Stimulated activated CD8-positive, alpha-beta memory T cell treated with anti-CD3 and anti-CD28 coated beads, Interleukin-15, amount 100 ng/mL, for 4 hours (primary cell): ENCODE measurements at regions not wholly inside any gene's neighbourhood (a gene's known extent, or its start where the extent isn't known, plus 50 kb on each side); places are given as distances from the start of the nearest gene placed in this dataset.
"Not testable (repeated sequence)": the region's sequence is repeated elsewhere in the genome, so short reads cannot be mapped to it uniquely, and the experiment has no call there.

Experiments
- DNase-seq, 2 donors: peaks; one replicate each; pipeline ENCODE4 v3.0.0-alpha.2; 2020; ENCODE audit warnings: low read depth in 2 of 2

- DNase-seq = no peak
Observed at GRCh38 chr2:14039134-14039533, 593.4 kb upstream of the LRATD1 start.

DNA sequence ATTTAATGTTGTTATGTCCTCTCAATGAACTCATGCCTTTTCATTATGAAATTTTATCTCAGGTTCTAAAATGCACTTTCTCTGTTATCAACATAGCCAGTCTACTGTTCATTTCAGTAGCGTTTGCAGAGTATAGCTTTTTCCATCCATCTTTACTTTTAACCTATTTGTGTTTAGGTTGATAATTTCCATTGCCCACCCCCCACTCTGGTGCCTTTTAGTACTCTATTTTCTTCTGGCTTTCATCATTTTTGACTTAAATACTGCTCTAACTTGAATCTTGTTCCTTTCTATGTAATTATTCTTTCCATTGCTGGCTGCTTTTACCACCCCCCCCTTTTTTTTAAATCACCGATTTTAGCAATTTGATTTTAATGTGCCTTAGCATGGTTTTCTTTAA is 585.0 kb upstream of the LRATD1 start:
- DNase-seq = no peak

DNA sequence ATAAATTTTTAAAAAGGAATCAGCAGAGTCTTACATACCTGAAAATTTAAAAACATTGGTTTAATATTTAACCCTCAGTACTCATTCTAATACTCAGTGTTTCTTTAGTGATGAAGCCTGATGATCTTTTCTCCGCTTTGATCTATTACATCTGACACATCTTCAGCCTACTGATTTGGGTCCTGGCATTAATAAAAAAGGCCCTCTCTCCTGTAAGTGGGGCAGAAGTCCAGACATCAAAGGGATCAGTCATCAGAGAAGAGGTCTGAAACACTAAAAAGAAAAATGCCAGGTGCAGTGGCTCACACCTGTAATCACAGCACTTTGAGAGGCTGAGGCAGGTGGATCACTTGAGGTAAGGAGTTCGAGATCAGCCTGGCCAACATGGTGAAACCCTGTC is 581.1 kb upstream of the LRATD1 start:
- DNase-seq = no peak

GRCh38 chr2:14053105-14053504 is 579.4 kb upstream of the LRATD1 start:
- DNase-seq = no peak

- no peak for DNase-seq
Observed at GRCh38 chr2:14064346-14064745, 568.2 kb upstream of the LRATD1 start.

DNA sequence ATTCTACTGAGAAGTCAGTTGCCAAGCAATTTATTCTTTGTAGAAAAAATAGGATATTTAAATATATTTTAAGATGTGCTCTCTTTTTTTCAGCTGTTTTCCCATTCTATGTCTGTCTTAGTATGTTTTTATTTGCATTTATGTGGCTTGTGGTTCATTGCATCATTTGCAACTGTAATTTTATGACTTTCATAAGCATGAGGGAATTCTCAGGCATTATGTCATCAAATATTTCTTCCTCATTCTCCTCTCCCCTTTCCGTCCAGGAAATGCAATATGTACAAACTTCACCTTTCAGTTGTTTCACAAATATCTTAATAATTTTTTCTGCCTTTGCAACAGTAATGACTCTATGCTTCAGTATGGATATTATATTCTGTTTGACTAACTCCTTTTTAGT is 560.2 kb upstream of the LRATD1 start:
- no peak for DNase-seq

DNA sequence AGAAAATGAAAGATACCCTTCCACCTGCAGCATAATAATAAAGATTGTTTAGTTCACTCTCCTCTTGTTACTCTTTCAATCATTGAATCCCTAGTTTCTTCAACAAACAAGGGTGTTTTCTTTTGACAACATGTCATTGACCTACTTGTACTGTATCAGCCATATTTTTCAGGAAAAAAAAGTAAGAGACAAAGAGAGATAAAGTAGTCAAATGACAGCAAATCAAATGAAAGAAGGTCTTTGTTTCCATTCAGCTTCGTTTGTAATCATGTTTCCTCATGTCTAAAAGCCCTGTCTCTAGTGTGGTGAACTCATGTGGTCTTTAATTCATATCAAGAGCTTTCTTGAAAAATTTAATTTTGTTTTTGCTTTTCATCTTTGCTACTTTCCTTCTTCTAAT is 557.8 kb upstream of the LRATD1 start:
- no peak for DNase-seq

- no peak for DNase-seq
Observed at GRCh38 chr2:14079576-14079975, 552.9 kb upstream of the LRATD1 start.

DNA sequence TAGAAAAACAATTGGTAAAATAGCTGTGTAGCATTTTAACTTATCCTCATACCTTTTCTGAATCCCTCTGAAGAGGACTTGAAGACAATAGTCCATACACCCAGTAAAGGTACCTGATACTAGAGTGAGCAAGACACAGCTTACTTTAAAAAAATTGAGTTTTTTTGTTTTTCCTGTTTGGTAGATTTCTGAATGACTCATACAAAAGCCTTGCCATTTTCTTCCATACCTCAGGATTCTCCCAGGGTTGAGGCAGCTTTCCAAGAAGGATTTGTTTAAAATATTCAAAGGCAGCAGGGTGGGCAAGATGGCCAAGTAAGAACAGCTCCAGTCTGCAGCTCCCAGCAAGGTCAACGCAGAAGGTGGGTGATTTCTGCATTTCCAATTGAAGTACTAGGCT is 551.0 kb upstream of the LRATD1 start:
- DNase-seq = no peak

DNA sequence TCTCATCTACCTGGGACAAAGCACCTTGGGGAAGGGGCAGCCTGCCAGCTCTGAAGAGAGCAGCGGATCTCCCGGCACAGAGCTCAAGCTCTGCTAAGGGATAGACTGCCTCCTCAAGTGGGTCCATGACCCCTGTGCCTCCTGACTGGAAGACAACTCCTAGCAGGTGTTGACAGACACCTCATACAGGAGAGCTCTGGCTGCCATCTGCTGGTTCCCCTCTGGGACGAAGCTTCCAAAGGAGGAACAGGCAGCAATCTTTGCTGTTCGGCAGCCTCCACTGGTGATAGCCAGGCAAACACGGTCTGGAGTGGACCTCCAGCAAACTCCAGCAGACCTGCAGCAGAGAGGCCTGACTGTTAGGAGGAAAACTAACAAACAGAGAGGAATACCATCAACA is 549.9 kb upstream of the LRATD1 start:
- DNase-seq = no peak

GRCh38 chr2:14094592-14094991 is 537.9 kb upstream of the LRATD1 start:
- no peak for DNase-seq

GRCh38 chr2:14099101-14099500 is 533.4 kb upstream of the LRATD1 start:
- not testable (repeated sequence) for DNase-seq

DNA sequence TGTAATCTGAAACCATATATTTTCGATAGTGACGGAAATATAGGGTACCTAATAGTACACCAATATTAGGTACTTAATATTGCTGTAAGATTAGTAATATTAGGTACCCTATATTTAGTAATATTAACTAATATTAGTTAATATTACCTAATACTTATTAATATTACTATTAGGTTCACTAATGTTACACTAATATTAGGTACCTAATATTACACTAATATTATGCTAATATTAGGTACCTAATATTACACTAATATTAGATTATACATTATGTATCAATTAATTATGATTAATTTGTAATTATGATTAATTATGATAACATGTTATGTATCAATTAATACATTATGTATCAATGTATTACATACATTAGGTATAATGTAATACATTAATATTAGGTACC is 518.2 kb upstream of the LRATD1 start:
- DNase-seq = no peak

DNA sequence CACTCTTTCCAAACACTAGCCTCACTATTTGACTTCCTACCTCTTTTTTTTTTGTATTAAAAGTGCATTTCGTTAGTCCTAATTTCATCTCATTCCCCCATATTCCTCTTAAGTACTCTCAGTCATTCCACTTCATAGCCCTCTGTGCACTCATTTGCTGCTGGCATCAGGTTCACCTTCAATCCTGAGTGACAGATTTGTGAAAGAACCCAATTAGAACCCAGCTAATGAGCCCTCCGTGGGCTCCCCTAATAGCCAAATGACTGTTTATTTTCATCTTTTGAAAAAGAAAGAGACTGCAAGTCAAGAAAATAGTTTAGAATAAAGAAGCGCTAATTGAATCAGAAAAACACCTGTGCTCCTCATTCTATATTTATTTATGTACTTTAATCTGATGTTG is 512.1 kb upstream of the LRATD1 start:
- DNase-seq = no peak

DNA sequence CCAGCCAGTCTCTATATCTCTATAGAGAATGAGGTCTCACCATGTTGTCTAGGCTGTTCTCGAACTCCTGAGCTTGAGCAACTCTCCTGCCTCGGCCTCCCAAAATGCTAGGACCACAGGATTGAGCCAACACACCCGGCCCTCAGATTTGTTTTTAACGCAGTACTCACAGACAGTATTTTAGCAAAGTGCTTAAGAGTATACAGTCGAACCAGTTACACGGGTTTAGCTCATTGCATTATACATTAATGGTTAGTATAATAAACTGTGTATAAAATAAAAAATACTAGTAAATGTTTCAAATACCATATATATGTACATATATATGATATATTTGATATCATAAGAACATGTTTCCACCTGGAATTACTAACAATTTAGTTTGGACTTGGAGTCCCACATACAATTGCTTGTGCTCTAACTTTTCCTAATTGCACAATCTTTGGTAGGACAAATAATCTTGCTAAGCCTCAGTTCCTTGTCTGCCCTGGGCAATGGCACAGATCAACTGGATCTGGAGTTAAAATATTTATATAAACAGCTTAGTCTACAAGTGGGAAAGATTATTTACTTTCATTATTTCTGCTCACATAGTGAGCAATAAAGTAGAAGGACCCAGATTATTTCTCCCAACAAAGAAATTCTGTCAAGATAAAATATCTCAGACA is 508.9 kb upstream of the LRATD1 start:
- no peak for DNase-seq

DNA sequence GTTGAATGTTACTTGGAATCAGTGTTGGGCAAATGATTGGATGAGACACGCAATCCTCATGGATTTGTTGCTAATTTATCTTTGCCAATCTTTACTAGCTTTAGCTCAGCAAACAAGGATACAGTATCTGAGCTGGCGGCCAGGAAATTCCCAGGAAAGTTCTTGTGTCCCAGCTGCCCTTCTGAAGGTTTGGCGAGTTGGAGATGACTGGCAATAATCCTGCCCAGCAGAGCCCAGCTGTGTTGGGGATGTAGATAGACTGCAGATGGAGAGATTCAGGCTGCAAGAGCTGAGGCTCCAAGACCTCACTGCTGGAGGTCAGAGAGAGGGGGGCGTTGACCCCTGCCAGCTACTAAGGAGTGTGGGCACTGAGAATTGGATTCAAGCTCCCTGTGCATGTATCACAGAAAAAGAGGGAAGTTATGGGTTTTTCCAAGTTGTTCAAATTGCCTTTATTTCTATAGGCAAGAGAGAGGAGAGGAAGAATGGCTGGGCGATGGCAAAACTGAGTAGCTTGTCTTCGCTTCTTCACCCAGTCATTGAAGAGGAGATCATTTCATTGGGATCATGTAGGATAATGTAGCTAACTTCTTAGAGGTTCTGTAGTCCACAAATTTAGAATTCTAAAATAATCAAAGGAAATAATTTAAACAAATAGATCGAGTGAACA is 506.8 kb upstream of the LRATD1 start:
- DNase-seq = no peak

- no peak for DNase-seq
Observed at GRCh38 chr2:14126846-14127245, 505.7 kb upstream of the LRATD1 start.

DNA sequence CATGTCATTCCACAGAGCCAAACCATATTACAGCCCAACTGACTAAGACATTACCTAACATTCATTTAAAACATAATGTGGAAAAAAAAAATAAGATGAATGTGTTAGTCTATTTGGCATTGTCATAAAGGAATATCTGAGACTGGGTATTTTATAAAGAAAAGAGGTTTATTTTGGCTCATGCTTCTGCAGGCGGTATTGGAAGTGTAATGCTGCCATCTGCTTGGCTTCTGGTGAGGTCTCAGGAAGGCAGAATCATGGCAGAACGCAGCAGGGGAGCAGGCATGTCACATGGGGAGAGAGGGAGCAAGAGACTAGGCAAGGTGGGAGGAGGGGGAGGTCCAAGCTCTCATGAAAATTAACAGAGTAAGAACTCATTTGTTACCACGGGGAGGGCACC is 504.8 kb upstream of the LRATD1 start:
- no peak for DNase-seq

DNA sequence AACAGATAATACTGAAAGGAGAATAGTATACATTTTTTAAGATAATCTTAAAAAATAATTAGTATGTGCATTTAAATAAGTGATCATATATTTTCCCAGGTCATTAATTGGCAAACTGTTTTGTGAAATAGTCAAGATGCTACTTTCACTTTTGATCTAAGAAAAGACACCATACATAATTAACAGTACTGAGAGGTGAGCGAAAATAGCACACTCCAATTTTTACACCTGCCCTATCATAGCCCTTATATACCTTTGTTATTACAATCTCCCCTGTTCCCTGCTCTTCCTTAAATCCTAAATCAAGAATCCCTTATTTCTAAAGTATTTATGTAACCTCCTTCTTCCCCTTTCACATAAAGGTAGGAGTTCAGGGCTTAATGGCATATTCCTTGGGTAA is 500.1 kb upstream of the LRATD1 start:
- DNase-seq = no peak

DNA sequence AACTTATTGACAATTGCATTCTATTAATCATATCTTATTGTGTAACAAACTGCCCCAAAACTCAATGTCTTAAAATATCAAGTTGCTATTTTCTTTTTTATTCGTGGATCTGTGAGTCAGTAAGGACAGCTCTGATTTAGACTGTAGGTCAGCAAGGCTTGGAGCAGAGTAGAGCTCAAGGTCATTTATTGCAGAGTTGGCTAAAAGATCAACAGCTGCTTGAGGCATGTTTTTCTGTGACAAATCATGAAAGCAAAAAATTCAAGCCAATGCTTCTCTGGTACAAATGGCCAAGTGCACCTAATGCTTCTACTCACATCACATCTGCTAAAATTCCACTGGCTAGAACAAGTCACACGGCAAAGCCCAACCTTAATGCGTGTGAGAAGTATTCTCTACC is 497.7 kb upstream of the LRATD1 start:
- no peak for DNase-seq

GRCh38 chr2:14136030-14136429 is 496.5 kb upstream of the LRATD1 start:
- no peak for DNase-seq

GRCh38 chr2:14137643-14138042 is 494.9 kb upstream of the LRATD1 start:
- DNase-seq = no peak

GRCh38 chr2:14140009-14140550 is 492.4 kb upstream of the LRATD1 start:
- no peak for DNase-seq

- DNase-seq = no peak
Observed at GRCh38 chr2:14143435-14143834, 489.1 kb upstream of the LRATD1 start.
